Hepatocyte (in vitro differentiated cells): ENCODE measurements at regions not wholly inside any gene's neighbourhood (a gene's known extent, or its start where the extent isn't known, plus 50 kb on each side); places are given as distances from the start of the nearest gene placed in this dataset.

Source experiments
- DNase-seq: peaks from one replicate; pipeline ENCODE4 v3.0.0-alpha.2; 2016; ENCODE audit warnings: low spot score
- H2AFZ ChIP-seq: fragments of 200-600 bp; sonication (generic); 2 replicates; pipeline ENCODE4 v1.6.0; 2016; ENCODE audit warnings: antibody characterized with exemption, mild to moderate bottlenecking
- H3K27ac ChIP-seq: fragments of 200-600 bp; sonication (generic); 2 replicates; pipeline ENCODE4 v1.5.1; 2016; ENCODE audit warnings: mild to moderate bottlenecking
- H3K27me3 ChIP-seq: fragments of 200-600 bp; sonication (generic); 2 replicates; pipeline ENCODE4 v1.6.1; 2016
- H3K36me3 ChIP-seq: fragments of 200-600 bp; sonication (generic); replicated peaks from 2 replicates; pipeline ENCODE4 v1.5.1; 2016; ENCODE audit warnings: low read depth; ENCODE audit not compliant: insufficient read depth
- H3K4me1 ChIP-seq: fragments of 200-600 bp; sonication (generic); 2 replicates; pipeline ENCODE4 v1.5.1; 2016; ENCODE audit warnings: mild to moderate bottlenecking, moderate library complexity; ENCODE audit not compliant: insufficient read depth
- H3K4me2 ChIP-seq: fragments of 200-600 bp; sonication (generic); 2 replicates; pipeline ENCODE4 v1.6.0; 2016
- H3K4me3 ChIP-seq: fragments of 200-600 bp; sonication (generic); 2 replicates; pipeline ENCODE4 v1.5.1; 2016; ENCODE audit warnings: mild to moderate bottlenecking
- H3K79me2 ChIP-seq: fragments of 200-600 bp; sonication (generic); 2 replicates; pipeline ENCODE4 v1.6.0; 2017; ENCODE audit warnings: mild to moderate bottlenecking
- H3K9me2 ChIP-seq: fragments of 200-600 bp; sonication (generic); replicated peaks from 2 replicates; pipeline ENCODE4 v1.6.0; 2017; ENCODE audit warnings: mild to moderate bottlenecking; ENCODE audit not compliant: insufficient read depth
- H3K9me3 ChIP-seq: fragments of 200-600 bp; sonication (generic); 2 replicates; pipeline ENCODE4 v1.5.1; 2016; ENCODE audit warnings: low read depth, mild to moderate bottlenecking
- H4K20me1 ChIP-seq: fragments of 200-600 bp; sonication (generic); 2 replicates; pipeline ENCODE4 v1.6.0; 2016; ENCODE audit warnings: mild to moderate bottlenecking; ENCODE audit not compliant: insufficient read depth, poor library complexity, severe bottlenecking
- EZH2 ChIP-seq: fragments of 200-600 bp; sonication (generic); IDR thresholded peaks from 2 replicates; pipeline ENCODE4 v1.6.1; 2016; ENCODE audit warnings: antibody characterized with exemption, mild to moderate bottlenecking, borderline replicate concordance
- EZH2phosphoT487 ChIP-seq: fragments of 200-600 bp; sonication (generic); IDR thresholded peaks from one replicate; pipeline ENCODE4 v1.6.1; 2018; ENCODE audit warnings: antibody characterized with exemption, mild to moderate bottlenecking, low read depth, moderate library complexity; ENCODE audit not compliant: unreplicated experiment, severe bottlenecking
- WGBS: methylation state at CpG from one replicate; pipeline ENCODE4 v1.1.6; 2016; ENCODE audit warnings: low lambda C conversion rate; ENCODE audit errors: missing lambda C conversion rate; 5-methylcytosine and 5-hydroxymethylcytosine counted together
- TF ChIP-seq, protein P1 (sequence below): fragments of 200-600 bp; sonication (generic); IDR thresholded peaks from 2 replicates; pipeline ENCODE4 v1.5.1; 2016; ENCODE audit warnings: antibody characterized with exemption, mild to moderate bottlenecking; ENCODE audit not compliant: poor library complexity

DNA sequence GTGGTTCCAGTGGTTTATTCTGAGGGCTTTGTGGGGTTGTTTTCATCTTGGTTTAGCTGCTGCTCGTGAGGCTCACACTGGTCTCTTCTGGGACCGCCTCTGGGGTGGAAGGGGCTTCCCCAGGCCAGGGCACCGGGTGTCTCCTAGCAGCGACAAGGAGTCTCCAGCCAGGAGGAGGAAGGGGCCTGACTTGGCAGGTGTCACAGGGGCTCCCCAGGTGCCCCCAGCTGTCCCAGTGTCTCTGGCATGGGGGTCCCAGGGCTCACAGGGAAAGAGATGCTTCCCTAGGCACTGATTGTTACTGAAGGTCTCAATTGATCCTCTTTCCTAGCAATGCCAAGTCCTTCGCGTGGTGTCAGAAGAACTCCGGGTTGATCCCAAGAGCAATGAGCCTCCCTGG is 241.1 kb upstream of the IRX4 start:
- H3K79me2 ChIP-seq, result no peaks in the 10 kb centered on the region
- H3K27me3 ChIP-seq, result peaks cover 4% of the 10 kb centered on the region
- H3K9me2 ChIP-seq, result no peaks in the 10 kb centered on the region
- no peak overlapping the region for H3K27ac ChIP-seq
- no peaks in the 10 kb centered on the region for H3K9me3 ChIP-seq
- WGBS, result 90% methylated on average over 7 of the region's 7 CpGs
- no peak for DNase-seq
- H3K36me3 ChIP-seq, result no peaks in the 10 kb centered on the region
- no peak overlapping the region for H2AFZ ChIP-seq
- TF ChIP-seq EZH2, result no peak
- TF ChIP-seq, protein P1, sequence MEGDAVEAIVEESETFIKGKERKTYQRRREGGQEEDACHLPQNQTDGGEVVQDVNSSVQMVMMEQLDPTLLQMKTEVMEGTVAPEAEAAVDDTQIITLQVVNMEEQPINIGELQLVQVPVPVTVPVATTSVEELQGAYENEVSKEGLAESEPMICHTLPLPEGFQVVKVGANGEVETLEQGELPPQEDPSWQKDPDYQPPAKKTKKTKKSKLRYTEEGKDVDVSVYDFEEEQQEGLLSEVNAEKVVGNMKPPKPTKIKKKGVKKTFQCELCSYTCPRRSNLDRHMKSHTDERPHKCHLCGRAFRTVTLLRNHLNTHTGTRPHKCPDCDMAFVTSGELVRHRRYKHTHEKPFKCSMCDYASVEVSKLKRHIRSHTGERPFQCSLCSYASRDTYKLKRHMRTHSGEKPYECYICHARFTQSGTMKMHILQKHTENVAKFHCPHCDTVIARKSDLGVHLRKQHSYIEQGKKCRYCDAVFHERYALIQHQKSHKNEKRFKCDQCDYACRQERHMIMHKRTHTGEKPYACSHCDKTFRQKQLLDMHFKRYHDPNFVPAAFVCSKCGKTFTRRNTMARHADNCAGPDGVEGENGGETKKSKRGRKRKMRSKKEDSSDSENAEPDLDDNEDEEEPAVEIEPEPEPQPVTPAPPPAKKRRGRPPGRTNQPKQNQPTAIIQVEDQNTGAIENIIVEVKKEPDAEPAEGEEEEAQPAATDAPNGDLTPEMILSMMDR, result no peak
- no peak for TF ChIP-seq EZH2phosphoT487
- no peaks in the 10 kb centered on the region for H3K4me1 ChIP-seq
- H4K20me1 ChIP-seq, result no peaks in the 10 kb centered on the region
- no peak overlapping the region for H3K4me2 ChIP-seq
- no peak overlapping the region for H3K4me3 ChIP-seq

DNA sequence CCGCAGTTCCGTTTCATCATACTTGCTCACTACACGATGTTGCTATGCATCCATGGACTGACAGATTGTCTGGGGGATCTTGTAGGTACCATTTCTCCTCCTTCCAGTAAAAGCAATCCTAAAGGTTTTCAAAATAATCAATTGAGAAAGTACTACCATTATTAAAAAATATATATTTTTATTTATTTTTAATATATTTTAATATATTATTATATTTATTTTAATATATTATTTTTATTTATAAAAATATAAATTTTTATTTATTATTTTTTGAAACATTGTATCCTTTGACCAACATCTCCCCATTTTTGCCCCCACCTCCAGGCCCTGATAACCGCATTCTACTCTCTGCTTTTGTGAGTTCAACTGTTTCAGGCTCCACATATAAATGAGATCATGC is 237.6 kb upstream of the IRX4 start:
- Histone ChIP-seq H3K27me3 (peaks cover 4% of the 10 kb centered on the region), H3K9me3 (no peaks in the 10 kb centered on the region)

DNA sequence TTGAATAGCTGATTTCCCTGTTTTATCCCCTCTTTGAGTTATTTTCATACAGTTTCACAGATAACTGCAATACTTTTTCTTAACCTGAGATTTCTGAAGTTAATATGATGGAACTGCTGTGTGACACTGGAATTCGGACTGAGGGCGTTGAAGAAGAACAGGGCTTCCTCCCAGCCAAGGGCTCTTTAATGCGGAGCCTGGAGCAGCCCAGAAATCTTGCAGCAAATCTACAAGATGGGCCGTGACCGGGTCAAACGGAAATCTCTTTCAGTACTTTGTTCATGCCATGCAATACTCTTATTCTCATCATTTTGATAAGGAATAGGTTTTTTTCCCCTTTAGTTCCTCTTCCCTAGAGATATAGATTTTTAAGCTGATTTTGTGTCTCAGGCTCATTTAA is 236.8 kb upstream of the IRX4 start:
- no peaks in the 10 kb centered on the region for H3K9me3 ChIP-seq
- H4K20me1 ChIP-seq, result no peaks in the 10 kb centered on the region
- H3K27ac ChIP-seq, result no peak overlapping the region
- H3K9me2 ChIP-seq, result no peaks in the 10 kb centered on the region
- no peaks in the 10 kb centered on the region for H3K36me3 ChIP-seq
- H3K4me2 ChIP-seq, result no peak overlapping the region
- TF ChIP-seq, protein P1, result no peak
- TF ChIP-seq EZH2phosphoT487, result no peak
- no peak for TF ChIP-seq EZH2
- H3K4me1 ChIP-seq, result no peaks in the 10 kb centered on the region
- H3K27me3 ChIP-seq, result peaks cover 4% of the 10 kb centered on the region
- WGBS, result 66% methylated on average over 6 of the region's 6 CpGs
- no peak overlapping the region for H3K4me3 ChIP-seq
- H2AFZ ChIP-seq, result no peak overlapping the region
- no peaks in the 10 kb centered on the region for H3K79me2 ChIP-seq
- DNase-seq, result no peak

More for the DNA sequence above, 237.6 kb upstream of the IRX4 start:
- Histone ChIP-seq H3K36me3 (no peaks in the 10 kb centered on the region), H3K9me2 (no peaks in the 10 kb centered on the region), H4K20me1 (no peaks in the 10 kb centered on the region), H3K4me2 (no peak overlapping the region), H3K27ac (no peak overlapping the region), H3K4me3 (no peak overlapping the region), H3K4me1 (no peaks in the 10 kb centered on the region), H3K79me2 (no peaks in the 10 kb centered on the region), H2AFZ (no peak overlapping the region)
- no peak for DNase-seq
- TF ChIP-seq, protein P1, result no peak
- no peak for TF ChIP-seq EZH2phosphoT487
- no peak for TF ChIP-seq EZH2
- 83% methylated on average over 4 of the region's 4 CpGs for WGBS

DNA sequence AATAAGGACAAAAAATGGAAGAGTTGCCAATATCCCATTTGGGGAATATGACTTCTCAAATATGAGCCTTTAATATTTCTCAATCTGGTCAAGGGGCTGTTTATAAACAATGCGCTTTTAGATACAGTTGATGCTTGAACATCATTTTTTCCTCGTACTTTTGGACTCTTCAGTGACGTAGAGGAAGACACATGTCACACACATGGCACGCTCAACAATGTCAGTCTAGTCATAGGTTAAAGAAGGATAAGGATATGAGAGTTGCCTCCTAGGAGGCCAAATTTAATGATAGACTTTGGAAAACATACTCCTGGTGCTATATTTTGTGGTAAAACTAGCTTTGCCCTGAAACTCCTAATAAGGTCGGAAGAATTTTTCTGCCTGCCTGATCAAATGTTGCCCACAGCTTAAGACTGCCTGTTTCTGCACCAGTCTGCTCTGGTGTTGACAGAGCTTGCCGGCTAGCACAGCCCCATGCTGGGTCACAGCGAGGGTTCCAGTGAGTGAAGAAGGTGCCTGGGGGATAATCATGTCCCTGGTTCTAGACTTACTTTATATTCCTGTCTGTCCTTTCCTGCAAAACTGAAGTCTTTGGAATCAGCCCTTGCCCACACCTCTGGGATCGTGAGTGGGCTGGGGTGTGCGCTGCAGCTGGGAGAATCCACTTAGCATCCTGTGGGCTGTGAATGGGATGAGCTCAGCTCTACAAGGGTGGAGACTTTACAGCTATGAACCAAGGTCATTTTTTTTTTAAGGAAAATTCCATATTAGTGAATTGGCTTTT is 230.8 kb upstream of the IRX4 start:
- Histone ChIP-seq H3K27ac (no peak overlapping the region), H3K4me3 (no peak overlapping the region), H3K36me3 (no peaks in the 10 kb centered on the region), H2AFZ (no peak overlapping the region), H3K79me2 (no peaks in the 10 kb centered on the region), H3K4me1 (no peaks in the 10 kb centered on the region), H3K4me2 (no peak overlapping the region), H3K27me3 (no peaks in the 10 kb centered on the region), H3K9me2 (no peaks in the 10 kb centered on the region), H3K9me3 (no peaks in the 10 kb centered on the region), H4K20me1 (no peaks in the 10 kb centered on the region)
- no peak for DNase-seq
- TF ChIP-seq EZH2phosphoT487, result no peak
- TF ChIP-seq EZH2, result no peak
- TF ChIP-seq, protein P1, result no peak
- 82% methylated on average over 9 of the region's 9 CpGs for WGBS
